GM18505 (cell line): ENCODE measurements at regions not wholly inside any gene's neighbourhood (a gene's known extent, or its start where the extent isn't known, plus 50 kb on each side); places are given as distances from the start of the nearest gene placed in this dataset.
A peak's percentile ranks its signal among the peaks of the same experiment; 100 is the strongest.

Source experiments
- ATAC-seq: cut with Tn5 transposase; IDR thresholded peaks from one replicate; pipeline ENCODE4 v1.9.1; 2021; ENCODE audit not compliant: unreplicated experiment
- POLR2A ChIP-seq: IDR thresholded peaks from 4 replicates; pipeline ENCODE4 v1.6.1; 2011; ENCODE audit warnings: borderline replicate concordance; ENCODE audit not compliant: insufficient read depth, insufficient read length; ENCODE audit errors: extremely low read depth

GRCh38 chr13:78465250-78465649 lies 138.1 kb downstream of the POU4F1 start:
- no peak for ATAC-seq
- TF ChIP-seq POLR2A, result no peak

- ATAC-seq, result no peak
- TF ChIP-seq POLR2A, result no peak
Measured at GRCh38 chr13:78460176-78460575, 143.2 kb downstream of the POU4F1 start.

GRCh38 chr13:78443839-78444238 lies 159.5 kb downstream of the POU4F1 start:
- ATAC-seq, result no peak
- no peak for TF ChIP-seq POLR2A

- TF ChIP-seq POLR2A, result no peak
- no peak for ATAC-seq
Measured at GRCh38 chr13:78437781-78438180, 165.6 kb downstream of the POU4F1 start.

- no peak for TF ChIP-seq POLR2A
- ATAC-seq, result no peak
Measured at GRCh38 chr13:78436311-78436710, 167.0 kb downstream of the POU4F1 start.

- ATAC-seq, result no peak
- TF ChIP-seq POLR2A, result no peak
Measured at GRCh38 chr13:78431328-78431727, 172.0 kb downstream of the POU4F1 start.

- no peak for ATAC-seq
- no peak for TF ChIP-seq POLR2A
Measured at GRCh38 chr13:78430811-78431210, 172.5 kb downstream of the POU4F1 start.

GRCh38 chr13:78430166-78430791 lies 173.1 kb downstream of the POU4F1 start:
- no peak for TF ChIP-seq POLR2A

GRCh38 chr13:78428646-78429045 lies 174.7 kb downstream of the POU4F1 start:
- no peak for TF ChIP-seq POLR2A
- no peak for ATAC-seq

More at GRCh38 chr13:78430166-78430791, 173.1 kb downstream of the POU4F1 start:
- ATAC-seq, result no peak

- ATAC-seq, result no peak
- TF ChIP-seq POLR2A, result no peak
Measured at GRCh38 chr13:78426183-78426582, 177.2 kb downstream of the POU4F1 start.

- TF ChIP-seq POLR2A, result no peak
- peak; percentile 73 for ATAC-seq
Measured at GRCh38 chr13:78420814-78421213, 182.5 kb downstream of the POU4F1 start.

GRCh38 chr13:78413887-78414553 lies 189.3 kb downstream of the POU4F1 start:
- no peak for ATAC-seq
- TF ChIP-seq POLR2A, result no peak

GRCh38 chr13:78410847-78411246 lies 192.5 kb downstream of the POU4F1 start:
- no peak for TF ChIP-seq POLR2A
- no peak for ATAC-seq

- TF ChIP-seq POLR2A, result no peak
- ATAC-seq, result no peak
Measured at GRCh38 chr13:78410164-78410563, 193.2 kb downstream of the POU4F1 start.
